HCT116 (cell line): ENCODE measurements at regions not wholly inside any gene's neighbourhood (a gene's known extent, or its start where the extent isn't known, plus 50 kb on each side); places are given as distances from the start of the nearest gene placed in this dataset.

ENCODE experiments used
- ATAC-seq: fragments of 200-7000 bp; cut with Tn5 transposase; 2 replicates; pipeline ENCODE4 v1.9.1; 2020; ENCODE audit warnings: mild to moderate bottlenecking, moderate library complexity
- BruUV-seq: library from RNA; stranded (reverse); fragments of 400-500 nt; replicated peaks from 2 replicates; lab custom pipeline; 2021; lab: Mats Ljungman, UMichigan
- CTCF ChIA-PET: fragments of 300-600 bp; sonication (Branson Sonifier 250); formaldehyde crosslinking; loops from one replicate; lab custom pipeline; 2021; ENCODE audit warnings: antibody characterized with exemption; lab: Charles Lee
- POLR2A ChIA-PET: fragments of 300-600, 350-600 bp; sonication (Branson Sonifier 250); formaldehyde crosslinking; loops from one replicate; lab custom pipeline; 2021; ENCODE audit warnings: antibody characterized with exemption; lab: Charles Lee
- RAD21 ChIA-PET, 2 experiments: fragments of 300-600 bp; sonication (Branson Sonifier 250); formaldehyde crosslinking; loops; one replicate each; lab custom pipeline; 2023; ENCODE audit warnings: low total read pairs in 2 of 2; ENCODE audit not compliant: uncharacterized antibody in 2 of 2, unreplicated experiment in 2 of 2, low non-redundant PET in 1 of 2; lab: Charles Lee
- DNase-seq: peaks from one replicate; pipeline ENCODE4 v3.0.0-alpha.2; 2010; ENCODE audit warnings: low read depth, low spot score
- H2AFZ ChIP-seq: fragments of 200-600 bp; shearing (Covaris generic), sonication (generic); 2 replicates; pipeline ENCODE4 v1.6.1; 2017; ENCODE audit warnings: low read depth, mixed run types, mixed read lengths, antibody characterized with exemption, low read length; ENCODE audit not compliant: poor library complexity, severe bottlenecking
- H3K27ac ChIP-seq: 2 replicates; pipeline ENCODE4 v1.5.1; 2012; ENCODE audit warnings: low read depth, low read length
- H3K27me3 ChIP-seq: fragments of 200-600 bp; sonication (generic); 2 replicates; pipeline ENCODE4 v1.6.1; 2016; ENCODE audit warnings: mixed run types, low read length, mixed read lengths; ENCODE audit not compliant: insufficient read depth
- H3K36me3 ChIP-seq, 2 experiments: fragments of 200-500 bp in 1 of 2; fragments of 200-600 bp in 1 of 2; sonication (Bioruptor generic) in 1 of 2; sonication (generic) in 1 of 2; 2 replicates each; pipeline versions ENCODE4 v1.5.1 to v1.6.1; 2014 to 2016; ENCODE audit warnings: low read length in 2 of 2, inconsistent platforms in 1 of 2, mixed read lengths in 1 of 2, mixed run types in 1 of 2; ENCODE audit not compliant: insufficient read depth in 2 of 2, control insufficient read depth in 1 of 2
- H3K4me1 ChIP-seq, 2 experiments: fragments of 200-600 bp in 1 of 2; sonication (generic) in 1 of 2; 2 replicates each; pipeline versions ENCODE4 v1.5.1 to v1.6.1; 2012 to 2017; ENCODE audit warnings: low read length in 2 of 2, inconsistent platforms in 1 of 2, mild to moderate bottlenecking in 1 of 2, mixed read lengths in 1 of 2, mixed run types in 1 of 2, moderate library complexity in 1 of 2; ENCODE audit not compliant: insufficient read depth in 2 of 2, control insufficient read depth in 1 of 2
- H3K4me2 ChIP-seq: fragments of 200-600 bp; sonication (generic); 2 replicates; pipeline ENCODE4 v1.6.1; 2017; ENCODE audit warnings: mixed run types, low read length, mixed read lengths
- H3K4me3 ChIP-seq, 2 experiments: fragments of 200-600 bp in 1 of 2; sonication (generic) in 1 of 2; replicated peaks in 1 of 2; 2 replicates each; pipeline ENCODE4 v1.5.1; 2011 to 2016; ENCODE audit warnings: low read length in 2 of 2, control low read depth in 1 of 2, low read depth in 1 of 2, mild to moderate bottlenecking in 1 of 2, mixed read lengths in 1 of 2, mixed run types in 1 of 2
- H3K79me2 ChIP-seq: fragments of 200-600 bp; sonication (generic); 2 replicates; pipeline ENCODE4 v1.6.1; 2017; ENCODE audit warnings: mild to moderate bottlenecking, mixed run types, low read length, moderate library complexity, mixed read lengths; ENCODE audit not compliant: insufficient read depth
- H3K9ac ChIP-seq: fragments of 200-600 bp; sonication (generic); 2 replicates; pipeline ENCODE4 v1.6.1; 2016; ENCODE audit warnings: low read length, mixed read lengths
- H3K9me2 ChIP-seq: fragments of 200-600 bp; sonication (generic), shearing (Covaris generic); 2 replicates; pipeline ENCODE4 v1.6.1; 2017; ENCODE audit warnings: mixed run types, mild to moderate bottlenecking, moderate library complexity; ENCODE audit not compliant: insufficient read depth
- H3K9me3 ChIP-seq, 2 experiments: fragments of 200-500 bp in 1 of 2; fragments of 200-600 bp in 1 of 2; sonication (Bioruptor generic) in 1 of 2; sonication (generic) in 1 of 2; 2 replicates each; pipeline ENCODE4 v1.6.1; 2014 to 2017; ENCODE audit warnings: low read length in 2 of 2, mixed read lengths in 2 of 2, inconsistent platforms in 1 of 2, low read depth in 1 of 2, mild to moderate bottlenecking in 1 of 2, mixed run types in 1 of 2, moderate library complexity in 1 of 2; ENCODE audit not compliant: control insufficient read depth in 1 of 2, insufficient read depth in 1 of 2
- H4K20me1 ChIP-seq: fragments of 200-600 bp; sonication (generic), shearing (Covaris generic); 2 replicates; pipeline ENCODE4 v1.6.1; 2017; ENCODE audit warnings: mixed run types, mild to moderate bottlenecking, moderate library complexity; ENCODE audit not compliant: insufficient read depth
- ATF3 ChIP-seq: IDR thresholded peaks from 2 replicates; pipeline ENCODE4 v1.6.1; 2012
- EZH2phosphoT487 ChIP-seq: fragments of 200-600 bp; IDR thresholded peaks from 2 replicates; pipeline ENCODE4 v1.6.1; 2018; ENCODE audit warnings: antibody characterized with exemption, borderline replicate concordance
- FOSL1 ChIP-seq: IDR thresholded peaks from 2 replicates; pipeline ENCODE4 v1.6.1; 2012; ENCODE audit warnings: low read depth
- JUND ChIP-seq: IDR thresholded peaks from 2 replicates; pipeline ENCODE4 v1.6.1; 2012
- POLR2AphosphoS5 ChIP-seq: IDR thresholded peaks from 2 replicates; pipeline ENCODE4 v1.6.1; 2011; ENCODE audit warnings: mild to moderate bottlenecking, low read depth, low read length, moderate library complexity
- RAD21 ChIP-seq: IDR thresholded peaks from 2 replicates; pipeline ENCODE4 v1.6.1; 2012; ENCODE audit warnings: low read depth, mild to moderate bottlenecking
- REST ChIP-seq: IDR thresholded peaks from 2 replicates; pipeline ENCODE4 v1.6.1; 2012; ENCODE audit warnings: low read depth
- SP1 ChIP-seq: IDR thresholded peaks from 2 replicates; pipeline ENCODE4 v1.6.1; 2012; ENCODE audit warnings: low read depth
- TCF7L2 ChIP-seq: IDR thresholded peaks from 2 replicates; pipeline ENCODE4 v1.7.0; 2011; ENCODE audit warnings: borderline replicate concordance, inconsistent platforms; ENCODE audit not compliant: insufficient read depth, insufficient read length; ENCODE audit errors: extremely low read depth
- ZBTB33 ChIP-seq: IDR thresholded peaks from 2 replicates; pipeline ENCODE4 v1.6.1; 2011; ENCODE audit warnings: mild to moderate bottlenecking, low read length, moderate library complexity; ENCODE audit not compliant: insufficient replicate concordance; ENCODE audit errors: extremely low read depth
- ZNF274 ChIP-seq: fragments of 200-500 bp; sonication (Bioruptor generic); IDR thresholded peaks from 2 replicates; pipeline ENCODE4 v1.6.1; 2014; ENCODE audit warnings: mild to moderate bottlenecking, low read depth, low read length, inconsistent platforms
- intact Hi-C: fragments of 100-400 bp; cut with micrococcal nuclease; formaldehyde crosslinking; loops from 2 replicates; pipeline ENCODE4 v1.10.0; 2022

GRCh38 chr11:91163619-91164451 is 941.0 kb upstream of the CHORDC1 start:
- CTCF ChIA-PET = no interaction called here
- H3K27ac ChIP-seq = no peak overlapping the region
- intact Hi-C loops = no loop called here
- TF ChIP-seq REST (no peak), ZNF274 (no peak), RAD21 (no peak), SP1 (no peak), FOSL1 (no peak), POLR2AphosphoS5 (no peak), EZH2phosphoT487 (no peak), TCF7L2 (no peak), ZBTB33 (no peak), JUND (no peak), ATF3 (no peak)
- TF ChIP-seq, all 23 proteins: peak for 0
- Histone ChIP-seq H3K9me3 (peaks cover 0 to 8% of the 10 kb centered on the region in 2 experiments; a peak in 2 of 4 replicates), H3K9me2 (no peaks in the 10 kb centered on the region), H3K27me3 (no peaks in the 10 kb centered on the region), H3K79me2 (no peaks in the 10 kb centered on the region), H3K36me3 (no peaks in the 10 kb centered on the region), H2AFZ (no peak overlapping the region), H3K4me3 (no peak overlapping the region), H3K9ac (no peak overlapping the region), H3K4me1 (no peaks in the 10 kb centered on the region), H4K20me1 (no peaks in the 10 kb centered on the region), H3K4me2 (no peak overlapping the region)
- BruUV-seq = no TSS peak
- ATAC-seq (no peak), DNase-seq (no peak)
- ChIA-PET RAD21 (no interaction called here), POLR2A (no interaction called here)
